ENCODE measurements at regions not wholly inside any gene's neighbourhood (a gene's known extent, or its start where the extent isn't known, plus 50 kb on each side); places are given as distances from the start of the nearest gene placed in this dataset.

GRCh38 chr11:15327786-15328231 lies 213.1 kb downstream of the INSC start:
- in situ Hi-C loops (cut with MboI; ENCODE audit: low pct_unique_long_range_greater_than_20kb, low sequenced_read_pairs, unreplicated experiment): no loop called here
- TF ChIP-seq CTCF (IDR thresholded peaks at IDR 0.05; ENCODE audit: extremely low read depth, insufficient read depth, missing control alignments): peak; percentile 68
- DNase-seq (ENCODE audit: low spot score): peak; percentile 25

DNA sequence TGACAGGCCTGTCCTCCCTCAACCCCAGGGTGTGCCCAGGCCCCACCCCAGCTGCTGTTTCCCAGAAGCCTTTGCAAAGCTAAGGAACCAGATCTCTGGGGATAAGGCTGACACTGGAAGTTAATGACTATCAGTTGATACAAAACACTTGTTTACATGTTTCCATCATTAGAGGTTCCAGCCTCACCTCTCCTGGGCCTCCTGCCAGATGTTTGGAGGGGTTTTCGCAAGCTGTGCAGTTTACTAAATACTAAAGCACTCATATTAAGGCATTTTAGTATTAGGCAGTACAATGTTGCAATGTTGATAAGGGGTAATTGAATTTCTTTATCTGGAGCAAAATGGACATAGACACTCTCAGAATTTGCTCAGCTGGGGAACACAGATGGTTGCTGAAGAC lies 218.7 kb downstream of the INSC start:
- in situ Hi-C loops (cut with MboI; ENCODE audit: low pct_unique_long_range_greater_than_20kb, low sequenced_read_pairs, unreplicated experiment): no loop called here
- TF ChIP-seq CTCF (IDR thresholded peaks at IDR 0.05; ENCODE audit: extremely low read depth, insufficient read depth, missing control alignments): no peak
- no peak for DNase-seq (ENCODE audit: low spot score)

DNA sequence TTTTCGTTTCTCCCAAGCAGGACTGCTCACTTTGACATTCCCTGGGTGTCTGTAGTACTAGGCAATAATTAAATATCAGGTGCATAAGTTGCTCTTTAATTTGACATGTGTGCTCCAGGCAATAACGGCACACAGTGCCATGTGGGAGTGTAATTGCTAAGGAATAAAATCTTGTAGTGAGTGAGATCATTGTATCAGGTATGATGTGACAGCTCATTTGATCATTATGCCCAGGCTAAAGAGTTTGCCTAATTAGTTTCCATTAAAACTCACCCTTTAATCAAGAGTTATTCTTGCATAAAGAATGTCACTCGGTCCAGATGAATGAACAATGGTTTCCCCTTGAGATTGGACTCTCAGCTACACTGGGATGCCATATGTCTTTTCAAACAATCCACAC lies 220.0 kb downstream of the INSC start:
- TF ChIP-seq CTCF (IDR thresholded peaks at IDR 0.05; ENCODE audit: extremely low read depth, insufficient read depth, missing control alignments): no peak
- DNase-seq (ENCODE audit: low spot score): no peak
- in situ Hi-C loops (cut with MboI; ENCODE audit: low pct_unique_long_range_greater_than_20kb, low sequenced_read_pairs, unreplicated experiment): no loop called here

- TF ChIP-seq CTCF (IDR thresholded peaks at IDR 0.05; ENCODE audit: extremely low read depth, insufficient read depth, missing control alignments): no peak
- DNase-seq (ENCODE audit: low spot score): no peak
- in situ Hi-C loops (cut with MboI; ENCODE audit: low pct_unique_long_range_greater_than_20kb, low sequenced_read_pairs, unreplicated experiment): no loop called here
Measured at GRCh38 chr11:15336021-15336420, 221.3 kb downstream of the INSC start.

DNA sequence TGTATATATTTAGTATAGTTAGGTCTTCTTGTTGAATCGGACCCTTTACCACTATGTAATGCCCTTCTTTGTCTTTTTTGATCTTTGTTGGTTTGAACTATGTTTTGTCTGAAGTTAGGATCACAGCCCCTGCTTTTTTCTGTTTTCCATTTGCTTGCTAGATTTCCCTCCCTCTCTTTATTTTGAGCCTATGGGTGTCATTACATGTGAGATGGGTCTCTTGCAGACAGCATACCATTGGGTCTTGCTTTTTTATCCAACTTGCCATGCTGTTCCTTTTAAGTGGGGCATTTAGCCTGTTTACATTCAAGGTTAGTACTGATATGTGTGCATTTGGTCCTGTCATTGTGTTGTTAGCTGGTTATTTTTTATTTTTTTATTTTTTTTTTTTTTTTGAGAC lies 224.6 kb downstream of the INSC start:
- TF ChIP-seq CTCF (IDR thresholded peaks at IDR 0.05; ENCODE audit: extremely low read depth, insufficient read depth, missing control alignments): no peak
- in situ Hi-C loops (cut with MboI; ENCODE audit: low pct_unique_long_range_greater_than_20kb, low sequenced_read_pairs, unreplicated experiment): no loop called here
- no peak for DNase-seq (ENCODE audit: low spot score)

- in situ Hi-C loops (cut with MboI; ENCODE audit: low pct_unique_long_range_greater_than_20kb, low sequenced_read_pairs, unreplicated experiment): no loop called here
- TF ChIP-seq CTCF (IDR thresholded peaks at IDR 0.05; ENCODE audit: extremely low read depth, insufficient read depth, missing control alignments): no peak
- DNase-seq (ENCODE audit: low spot score): no peak
Measured at GRCh38 chr11:15341587-15341986, 226.9 kb downstream of the INSC start.

- DNase-seq (ENCODE audit: low spot score): no peak
- in situ Hi-C loops (cut with MboI; ENCODE audit: low pct_unique_long_range_greater_than_20kb, low sequenced_read_pairs, unreplicated experiment): no loop called here
- TF ChIP-seq CTCF (IDR thresholded peaks at IDR 0.05; ENCODE audit: extremely low read depth, insufficient read depth, missing control alignments): no peak
Measured at GRCh38 chr11:15342163-15342562, 227.4 kb downstream of the INSC start.
